Hematopoietic multipotent progenitor cell treated with erythropoietin and hydrocortisone succinate and interleukin-3 and kit ligand, for 4 days (in vitro differentiated cells): ENCODE measurements at regions not wholly inside any gene's neighbourhood (a gene's known extent, or its start where the extent isn't known, plus 50 kb on each side); places are given as distances from the start of the nearest gene placed in this dataset.

Source experiments
- DNase-seq: peaks from one replicate; pipeline ENCODE4 v3.0.0-alpha.2; 2015

DNA sequence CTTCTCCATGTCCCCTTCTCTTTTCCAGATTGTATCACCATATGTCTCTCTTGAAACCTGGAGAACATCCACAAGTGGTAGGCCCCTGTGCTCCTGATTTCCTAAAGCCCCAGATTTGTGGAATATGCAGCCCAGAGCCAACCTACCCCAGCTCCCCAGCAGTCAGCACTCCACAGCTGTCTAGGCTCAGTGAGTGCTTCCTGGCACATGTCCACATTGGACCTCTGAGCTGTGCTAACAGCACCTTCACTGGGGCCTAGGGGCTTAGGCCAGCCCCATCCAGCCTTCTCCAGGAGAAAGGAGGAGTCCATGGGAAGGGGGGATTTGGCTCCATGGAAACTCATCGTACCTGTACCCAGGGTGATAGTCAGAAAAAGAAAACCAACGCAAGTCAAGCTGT is 192.7 kb downstream of the FGFR2 start:
- no peak for DNase-seq

DNA sequence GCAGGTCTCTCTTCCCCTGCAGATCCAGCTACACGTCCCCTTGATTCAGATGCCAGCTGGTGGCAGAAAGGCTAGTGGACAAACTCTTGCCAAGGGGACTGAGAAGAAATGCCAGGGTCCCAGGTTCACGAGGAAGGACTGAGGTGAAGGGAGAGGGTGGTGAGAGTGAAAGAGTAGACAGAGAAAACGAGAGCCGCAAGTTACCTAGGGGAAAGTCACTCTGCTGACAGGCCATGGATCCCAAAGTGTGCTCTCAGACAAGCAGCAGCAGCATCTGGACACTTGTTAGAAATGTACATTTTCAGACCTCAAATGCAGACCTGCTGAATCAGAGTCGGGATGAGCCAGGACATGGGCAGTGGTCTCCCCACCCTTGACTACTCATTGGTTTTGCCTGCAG is 192.3 kb downstream of the FGFR2 start:
- DNase-seq, result no peak

DNA sequence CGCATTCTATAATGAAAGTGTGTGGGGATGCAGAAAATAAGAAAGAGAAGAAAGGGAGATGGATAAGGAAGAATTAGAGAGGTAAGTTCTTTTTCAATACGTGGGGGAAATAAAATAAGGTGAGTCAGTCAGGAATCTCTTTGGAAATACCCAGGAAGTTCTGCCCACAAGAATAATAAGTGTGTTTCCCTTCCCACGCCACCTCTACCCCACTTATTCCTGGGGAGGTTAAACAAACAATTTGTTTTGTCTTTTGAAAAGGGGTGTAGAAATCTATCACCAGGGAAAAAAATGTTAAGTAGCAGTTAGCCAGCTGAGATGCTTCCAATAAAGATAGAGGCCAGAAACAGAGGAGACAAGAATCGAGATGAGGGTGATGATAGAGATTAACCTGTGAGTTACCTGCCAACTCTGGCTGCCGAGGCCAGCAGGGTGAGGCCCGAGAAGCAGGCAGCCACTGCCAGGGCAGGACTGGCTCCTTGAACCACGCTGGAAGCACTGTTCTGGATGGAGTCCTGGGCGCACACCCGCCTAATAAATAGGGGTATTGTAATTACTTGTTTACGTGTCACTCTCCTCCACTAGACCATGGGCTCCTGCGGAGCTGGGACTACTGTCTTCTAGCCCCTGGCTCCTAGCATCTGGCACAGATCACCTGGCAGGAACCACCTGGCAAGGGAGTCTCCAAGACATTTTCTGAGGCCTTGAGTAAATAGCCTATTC is 191.3 kb downstream of the FGFR2 start:
- DNase-seq, result no peak

DNA sequence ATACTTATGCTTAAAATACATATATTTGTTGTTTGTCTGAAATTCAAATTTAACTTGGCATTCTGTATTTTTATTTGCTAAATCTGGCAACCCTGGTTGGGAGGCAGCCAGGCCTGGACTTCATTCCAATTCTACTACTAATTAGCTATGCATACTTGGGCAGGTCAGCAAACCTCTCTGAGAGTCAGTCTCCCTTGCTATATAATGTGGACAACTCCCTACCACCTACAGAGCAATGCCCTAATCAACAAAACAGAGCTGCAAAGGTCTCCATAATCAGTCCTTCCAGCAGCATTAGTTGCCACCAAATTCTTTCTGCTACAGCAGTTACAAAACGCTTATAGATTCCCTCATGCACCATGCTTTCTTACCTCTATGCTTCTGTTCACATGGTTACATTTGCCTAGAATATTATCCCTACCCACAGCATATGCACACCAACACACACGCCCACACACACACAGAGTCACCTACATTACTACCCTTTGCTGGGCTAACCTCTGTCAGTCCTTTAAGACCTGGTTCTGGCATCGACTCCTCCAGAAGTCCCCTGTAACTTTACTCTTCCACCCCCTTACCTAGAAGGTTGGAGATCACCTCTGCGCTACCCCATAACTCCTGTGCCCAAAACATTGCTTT is 188.7 kb downstream of the FGFR2 start:
- DNase-seq, result no peak

DNA sequence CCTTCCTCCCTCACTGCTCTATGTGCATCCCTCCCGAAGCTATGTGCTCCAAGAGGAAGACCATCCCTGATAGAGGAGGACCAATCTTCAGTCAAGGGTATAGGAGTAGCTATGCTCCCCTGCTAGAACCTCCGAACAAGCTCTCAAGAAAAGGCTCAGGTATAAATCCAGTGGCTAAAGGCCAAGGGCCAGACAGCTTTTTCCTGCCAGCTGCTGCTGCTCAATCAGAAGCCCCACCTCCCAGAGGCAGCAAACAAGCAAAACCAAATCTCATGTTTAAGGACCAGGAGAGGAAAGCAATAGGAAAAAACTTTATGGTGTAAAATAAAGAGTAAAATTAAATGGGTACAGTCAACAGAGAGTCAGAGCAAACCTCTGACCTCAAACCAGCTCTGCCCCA is 187.2 kb downstream of the FGFR2 start:
- no peak for DNase-seq

DNA sequence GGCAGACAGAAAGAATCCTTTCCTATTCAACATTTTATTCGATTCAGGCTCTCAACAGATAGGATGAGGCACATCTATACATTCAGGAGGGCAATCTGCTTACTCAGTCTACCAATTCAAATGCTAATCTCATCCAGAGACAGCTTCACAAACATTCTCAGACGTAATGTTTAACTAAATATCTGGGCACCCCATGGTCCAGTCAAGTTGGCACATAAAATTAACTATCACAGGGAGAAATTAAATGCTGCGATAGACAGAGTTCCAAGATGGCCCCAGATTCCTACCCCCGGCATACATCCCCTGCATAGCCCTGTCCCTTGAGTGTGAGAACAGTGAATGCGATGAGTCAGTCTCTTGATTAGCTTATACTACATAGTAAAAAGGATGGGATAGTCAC is 184.3 kb downstream of the FGFR2 start:
- no peak for DNase-seq

DNA sequence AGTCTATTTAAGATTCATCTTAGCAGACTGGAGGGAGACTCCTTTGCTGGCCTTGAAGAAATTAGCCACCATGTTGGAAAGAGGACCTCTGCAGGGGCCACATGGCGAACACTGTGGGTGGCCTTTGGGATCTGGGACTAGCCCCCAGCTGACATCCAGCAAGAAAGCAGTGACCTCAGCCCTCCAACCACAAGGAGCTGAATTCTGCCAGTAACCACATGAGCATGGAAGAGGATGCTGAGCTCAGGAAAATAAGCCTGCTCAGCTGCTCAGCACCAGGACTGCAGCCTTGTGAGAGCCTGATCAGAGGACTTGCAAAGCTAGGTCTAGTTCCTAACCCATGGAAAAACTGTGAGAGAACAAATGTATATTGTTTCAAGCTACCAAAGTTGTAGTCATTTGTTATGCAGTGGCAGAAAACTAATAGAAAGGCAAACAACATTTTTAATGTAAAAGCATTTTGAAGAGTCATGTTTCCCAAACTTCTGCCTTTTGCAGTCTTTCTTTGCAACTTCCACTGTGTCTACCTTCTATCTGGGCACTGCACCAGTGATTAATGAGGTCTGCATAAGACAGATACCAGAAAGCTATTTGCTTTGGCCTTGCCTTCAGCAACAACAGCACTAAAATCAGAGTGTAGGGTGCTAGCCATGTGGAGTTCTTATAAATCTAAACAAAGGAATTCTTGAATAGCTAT is 183.7 kb downstream of the FGFR2 start:
- DNase-seq, result no peak

DNA sequence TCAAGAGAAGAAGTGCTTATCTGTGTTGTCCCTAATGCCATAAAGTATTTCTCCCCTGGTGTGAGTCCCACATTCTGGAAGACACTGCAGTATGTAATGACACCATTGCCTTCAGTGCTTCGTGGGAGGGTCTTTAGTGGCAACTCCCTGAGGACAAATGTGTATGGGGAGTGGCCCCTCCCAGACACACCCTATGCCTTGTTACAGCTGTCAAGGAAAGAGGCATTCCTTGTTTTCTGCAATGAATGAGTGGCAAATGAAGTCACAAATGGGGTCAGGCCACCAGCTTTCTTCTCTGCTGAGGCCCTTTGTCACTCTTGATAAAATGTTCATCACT is 183.2 kb downstream of the FGFR2 start:
- no peak for DNase-seq

DNA sequence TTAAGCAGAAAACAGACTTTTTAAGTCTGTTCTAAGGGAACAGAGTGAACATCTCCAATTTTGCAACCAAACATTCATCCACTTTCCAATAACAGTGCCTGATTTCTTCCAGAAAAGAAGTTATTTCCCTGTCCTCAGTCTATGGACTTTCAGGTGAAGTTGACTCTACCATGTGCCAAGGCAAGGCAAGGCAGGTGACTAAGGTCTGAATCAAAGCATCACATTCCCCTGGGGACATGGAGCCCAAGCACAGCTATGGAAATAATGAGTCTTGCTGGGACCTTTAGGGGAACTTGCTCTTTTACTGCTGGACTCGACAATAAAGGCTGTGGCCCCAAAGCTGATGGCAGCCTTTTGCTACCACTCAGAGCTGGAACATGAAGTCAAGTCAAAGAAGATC is 182.2 kb downstream of the FGFR2 start:
- no peak for DNase-seq

DNA sequence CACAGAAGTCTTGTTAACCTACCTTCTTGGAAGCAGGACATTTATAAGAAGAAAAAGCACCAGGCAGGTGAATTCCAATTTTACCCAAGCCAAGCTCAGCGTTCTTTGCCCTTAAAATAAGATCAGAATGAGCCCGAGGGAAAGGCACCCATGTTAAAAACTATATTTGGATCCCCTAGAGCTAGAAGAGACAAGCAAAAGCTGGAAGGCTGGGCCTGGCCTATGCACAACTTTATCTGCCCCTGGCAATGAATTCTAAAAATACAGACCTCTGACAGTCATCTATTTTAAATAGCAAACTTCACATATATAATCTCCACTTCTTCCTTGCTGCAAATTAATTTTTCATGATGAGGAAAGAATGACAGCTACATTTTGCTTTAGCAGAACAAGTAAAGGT is 180.9 kb downstream of the FGFR2 start:
- DNase-seq, result no peak

DNA sequence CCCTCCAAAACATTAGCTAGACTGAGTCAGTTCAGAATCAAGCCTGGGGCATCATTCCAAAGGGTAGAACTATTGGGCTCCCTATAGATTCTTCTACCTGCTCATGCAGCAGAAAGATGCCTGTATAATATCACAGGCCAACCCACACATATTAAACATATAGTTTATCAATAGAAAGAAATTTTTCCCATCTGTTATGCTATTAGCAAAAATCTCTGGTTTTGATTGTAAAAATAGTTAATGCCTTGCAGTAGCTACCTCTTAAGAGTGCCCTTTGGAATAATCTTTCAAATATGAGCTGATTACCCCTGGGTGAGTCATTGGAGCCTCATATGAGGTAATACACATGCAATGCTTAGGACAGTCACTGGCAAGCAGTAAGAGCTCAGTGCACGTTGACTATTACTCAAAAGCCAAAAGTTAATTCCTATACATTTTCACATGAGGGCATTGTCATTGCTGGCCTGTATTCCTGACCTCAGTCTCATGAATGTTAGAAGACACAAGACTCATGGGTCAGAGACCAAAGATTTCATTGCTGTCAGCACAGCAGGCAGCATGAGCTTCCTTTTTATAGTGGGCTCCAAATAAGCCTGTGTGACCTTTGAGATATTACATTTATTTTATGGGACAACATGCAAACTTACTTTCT is 180.0 kb downstream of the FGFR2 start:
- no peak for DNase-seq

DNA sequence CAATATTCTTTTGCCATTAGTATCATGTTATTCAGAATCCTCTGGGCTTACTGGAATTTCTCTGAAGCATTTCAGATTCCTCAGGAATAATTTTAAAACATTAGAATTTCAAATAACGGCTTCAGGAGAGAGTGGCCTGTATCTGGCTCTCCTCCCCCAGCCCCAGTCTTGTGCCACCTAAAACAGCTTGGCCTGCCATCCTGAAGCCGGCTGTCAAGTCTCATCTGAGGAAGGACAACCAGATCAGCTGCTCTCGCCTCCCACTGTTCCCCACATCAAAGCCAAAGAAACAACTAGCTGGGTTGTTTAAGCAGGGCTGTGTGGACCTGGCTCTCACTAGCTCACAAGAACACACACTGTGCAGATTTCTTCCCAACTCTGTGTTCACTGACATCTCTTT is 178.2 kb downstream of the FGFR2 start:
- no peak for DNase-seq

DNA sequence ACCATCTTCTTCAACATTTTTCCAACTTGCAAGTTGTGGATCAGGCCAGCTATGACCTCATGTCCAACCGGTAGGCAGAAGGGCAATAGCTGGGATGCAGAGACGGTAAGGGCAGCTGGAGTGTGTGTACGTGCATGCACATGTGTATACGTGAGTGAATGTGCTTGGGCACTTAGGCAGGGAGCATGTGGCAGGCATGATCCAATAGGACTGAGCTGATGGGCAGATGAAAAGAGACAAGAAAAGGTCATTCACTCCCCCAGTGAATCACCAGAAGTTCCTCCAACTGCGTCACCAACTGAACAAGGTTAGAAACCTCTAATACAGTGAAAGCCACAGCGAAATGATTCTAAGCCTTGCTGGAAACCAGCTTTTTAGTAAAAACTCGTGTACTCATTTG is 176.1 kb downstream of the FGFR2 start:
- DNase-seq, result no peak

DNA sequence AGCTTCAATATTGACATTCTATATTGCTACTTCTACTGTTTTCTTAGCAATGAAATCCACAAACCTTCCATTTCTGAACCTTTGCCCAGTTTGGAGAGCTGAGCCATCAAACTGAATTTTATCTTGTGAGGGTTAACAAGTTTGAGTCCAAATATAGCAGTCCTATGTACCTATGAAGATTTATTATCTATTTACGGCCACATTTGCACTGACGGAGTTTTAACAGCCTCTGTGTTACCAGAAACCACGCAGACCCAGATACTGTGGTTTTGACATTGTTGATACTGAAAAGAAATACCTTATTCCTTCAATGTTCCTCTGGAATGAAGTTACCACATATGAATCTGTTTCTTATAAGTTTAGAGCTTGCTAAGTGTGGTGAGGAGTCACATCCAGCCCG is 172.6 kb downstream of the FGFR2 start:
- DNase-seq, result no peak

DNA sequence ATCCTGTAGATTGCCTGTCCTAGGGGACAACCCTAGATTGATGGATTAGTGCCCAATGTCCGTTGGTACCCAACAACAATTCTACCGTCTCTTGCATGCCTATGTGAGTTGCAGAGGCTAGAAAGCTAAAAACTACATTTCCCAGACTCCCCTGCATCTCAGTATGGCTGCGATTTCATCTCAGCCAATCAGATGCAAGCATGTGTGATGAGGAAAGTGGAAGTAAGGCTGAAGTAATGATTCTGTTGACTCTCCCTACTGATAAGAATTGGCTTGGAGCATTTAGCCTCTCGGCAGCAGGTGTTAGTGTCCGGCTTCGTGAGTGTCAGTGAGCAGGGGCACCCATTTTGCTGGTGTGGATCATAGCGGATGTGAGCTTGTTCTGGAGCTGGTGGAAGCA is 171.9 kb downstream of the FGFR2 start:
- DNase-seq, result peak; percentile 14
